Loucy (cell line): ENCODE measurements at regions not wholly inside any gene's neighbourhood (a gene's known extent, or its start where the extent isn't known, plus 50 kb on each side); places are given as distances from the start of the nearest gene placed in this dataset.
"Not testable (repeated sequence)": the region's sequence is repeated elsewhere in the genome, so short reads cannot be mapped to it uniquely, and the experiment has no call there.

Experiments used
- H2AFZ ChIP-seq: fragments of 200-600 bp; sonication (generic); 2 replicates; pipeline ENCODE4 v1.6.0; 2016; ENCODE audit warnings: antibody characterized with exemption, mild to moderate bottlenecking, low read length, moderate library complexity
- H3F3A ChIP-seq: fragments of 200-600 bp; 2 replicates; pipeline ENCODE4 v1.6.0; 2016; ENCODE audit warnings: antibody characterized with exemption, low read depth, mild to moderate bottlenecking
- H3K27me3 ChIP-seq: fragments of 200-600 bp; sonication (generic); 2 replicates; pipeline ENCODE4 v1.6.1; 2014; ENCODE audit warnings: low read length, mild to moderate bottlenecking; ENCODE audit not compliant: insufficient read depth, poor library complexity, severe bottlenecking
- H3K36me3 ChIP-seq: fragments of 200-600 bp; sonication (generic); 2 replicates; pipeline ENCODE4 v1.6.1; 2016; ENCODE audit warnings: low read length; ENCODE audit not compliant: insufficient read depth
- H3K4me1 ChIP-seq: fragments of 200-600 bp; sonication (generic); 2 replicates; pipeline ENCODE4 v1.5.1; 2014; ENCODE audit warnings: low read length, mild to moderate bottlenecking; ENCODE audit not compliant: insufficient read depth, poor library complexity, severe bottlenecking
- H3K4me2 ChIP-seq: fragments of 200-600 bp; sonication (generic); 2 replicates; pipeline ENCODE4 v1.6.0; 2014; ENCODE audit warnings: antibody characterized with exemption, low read length, low read depth, mild to moderate bottlenecking; ENCODE audit not compliant: poor library complexity, severe bottlenecking
- H3K4me3 ChIP-seq: fragments of 200-600 bp; sonication (generic); 2 replicates; pipeline ENCODE4 v1.5.1; 2014; ENCODE audit warnings: low read length, mild to moderate bottlenecking, mixed read lengths; ENCODE audit not compliant: poor library complexity, severe bottlenecking
- H3K79me2 ChIP-seq: fragments of 200-600 bp; sonication (generic); 2 replicates; pipeline ENCODE4 v1.6.1; 2014; ENCODE audit warnings: low read length; ENCODE audit not compliant: insufficient read depth
- H3K9ac ChIP-seq: fragments of 200-600 bp; sonication (generic); 2 replicates; pipeline ENCODE4 v1.6.0; 2014; ENCODE audit warnings: mild to moderate bottlenecking, low read depth, low read length, moderate library complexity; ENCODE audit not compliant: poor library complexity, severe bottlenecking
- H3K9me2 ChIP-seq: fragments of 200-600 bp; sonication (generic); replicated peaks from 2 replicates; pipeline ENCODE4 v1.6.1; 2016; ENCODE audit warnings: low read depth, low read length, mixed read lengths
- H3K9me3 ChIP-seq: fragments of 200-600 bp; sonication (generic); 2 replicates; pipeline ENCODE4 v1.6.1; 2014; ENCODE audit warnings: mild to moderate bottlenecking, antibody characterized with exemption, low read length, low read depth; ENCODE audit not compliant: insufficient read depth
- H4K20me1 ChIP-seq: fragments of 200-600 bp; sonication (generic); 2 replicates; pipeline ENCODE4 v1.6.0; 2014; ENCODE audit warnings: antibody characterized with exemption, low read length, mild to moderate bottlenecking; ENCODE audit not compliant: insufficient read depth, poor library complexity, severe bottlenecking
- EZH2phosphoT487 ChIP-seq: fragments of 200-600 bp; IDR thresholded peaks from 2 replicates; pipeline ENCODE4 v1.6.1; 2018; ENCODE audit warnings: antibody characterized with exemption, mild to moderate bottlenecking, moderate library complexity, borderline replicate concordance
- TF ChIP-seq, protein P1 (sequence below): fragments of 200-600 bp; sonication (generic); conservative IDR thresholded peaks from 2 replicates; pipeline ENCODE4 v1.5.1; 2014; ENCODE audit warnings: mild to moderate bottlenecking, antibody characterized with exemption, low read length

DNA sequence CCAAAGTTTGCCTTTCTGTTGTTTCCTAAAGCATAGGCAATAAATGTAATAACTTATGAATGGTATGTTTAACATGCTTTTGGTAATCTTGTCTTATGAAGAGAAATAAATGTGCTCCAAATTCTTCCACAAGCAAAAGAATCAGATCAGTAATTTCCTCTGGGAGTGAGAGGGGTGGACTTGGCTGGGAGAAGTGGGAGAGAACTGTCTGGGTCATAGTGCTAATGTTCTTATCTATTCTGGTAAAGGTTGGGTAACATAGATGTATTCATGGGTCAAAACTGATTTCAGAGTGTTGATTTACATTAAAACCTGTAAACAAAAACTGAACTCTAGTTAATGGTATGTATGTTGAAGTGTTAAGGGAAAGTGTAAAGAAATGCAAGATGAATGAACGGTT, 211.7 kb upstream of the IRS2 start:
- no peaks in the 10 kb centered on the region for H3K27me3 ChIP-seq
- no peak for TF ChIP-seq EZH2phosphoT487
- TF ChIP-seq, protein P1, sequence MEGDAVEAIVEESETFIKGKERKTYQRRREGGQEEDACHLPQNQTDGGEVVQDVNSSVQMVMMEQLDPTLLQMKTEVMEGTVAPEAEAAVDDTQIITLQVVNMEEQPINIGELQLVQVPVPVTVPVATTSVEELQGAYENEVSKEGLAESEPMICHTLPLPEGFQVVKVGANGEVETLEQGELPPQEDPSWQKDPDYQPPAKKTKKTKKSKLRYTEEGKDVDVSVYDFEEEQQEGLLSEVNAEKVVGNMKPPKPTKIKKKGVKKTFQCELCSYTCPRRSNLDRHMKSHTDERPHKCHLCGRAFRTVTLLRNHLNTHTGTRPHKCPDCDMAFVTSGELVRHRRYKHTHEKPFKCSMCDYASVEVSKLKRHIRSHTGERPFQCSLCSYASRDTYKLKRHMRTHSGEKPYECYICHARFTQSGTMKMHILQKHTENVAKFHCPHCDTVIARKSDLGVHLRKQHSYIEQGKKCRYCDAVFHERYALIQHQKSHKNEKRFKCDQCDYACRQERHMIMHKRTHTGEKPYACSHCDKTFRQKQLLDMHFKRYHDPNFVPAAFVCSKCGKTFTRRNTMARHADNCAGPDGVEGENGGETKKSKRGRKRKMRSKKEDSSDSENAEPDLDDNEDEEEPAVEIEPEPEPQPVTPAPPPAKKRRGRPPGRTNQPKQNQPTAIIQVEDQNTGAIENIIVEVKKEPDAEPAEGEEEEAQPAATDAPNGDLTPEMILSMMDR, result no peak
- no peaks in the 10 kb centered on the region for H3K9me3 ChIP-seq
- no peak overlapping the region for H3K4me2 ChIP-seq
- H3K9me2 ChIP-seq, result no peaks in the 10 kb centered on the region
- H3K36me3 ChIP-seq, result no peaks in the 10 kb centered on the region
- H3K4me1 ChIP-seq, result no peaks in the 10 kb centered on the region
- H3K4me3 ChIP-seq, result no peak overlapping the region
- no peaks in the 10 kb centered on the region for H3K79me2 ChIP-seq
- H3K9ac ChIP-seq, result no peak overlapping the region
- no peak overlapping the region for H2AFZ ChIP-seq
- no peaks in the 10 kb centered on the region for H4K20me1 ChIP-seq
- no peaks in the 10 kb centered on the region for H3F3A ChIP-seq

DNA sequence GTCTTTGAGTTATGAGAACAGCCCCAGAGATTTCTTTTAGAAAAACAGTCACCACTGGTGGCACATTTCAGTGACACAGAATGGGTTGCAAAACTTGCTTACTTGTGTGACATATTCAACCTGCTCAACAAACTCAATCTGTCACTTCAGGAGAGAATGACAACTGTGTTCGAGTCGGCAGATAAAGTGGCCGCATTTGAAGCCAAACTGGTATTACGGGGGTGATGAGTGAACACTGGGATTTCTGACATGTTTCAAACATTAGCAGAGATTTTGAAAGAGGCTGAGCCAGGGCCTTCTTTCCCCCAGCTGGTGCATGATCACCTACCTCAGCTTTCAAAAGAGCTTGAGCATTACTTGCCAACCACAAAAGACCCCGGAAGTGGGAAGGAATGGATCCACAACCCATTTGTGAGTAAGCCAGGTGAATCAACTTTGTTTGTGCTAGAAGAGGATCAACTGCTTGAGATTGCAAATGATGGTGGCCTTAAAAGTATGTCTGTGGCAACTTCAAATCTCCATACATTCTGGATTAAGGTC, 210.7 kb upstream of the IRS2 start:
- H3K4me2 ChIP-seq, H3K79me2 ChIP-seq, H3K9me3 ChIP-seq, H4K20me1 ChIP-seq, H2AFZ ChIP-seq, H3K27me3 ChIP-seq, H3F3A ChIP-seq, H3K36me3 ChIP-seq, H3K9me2 ChIP-seq, H3K9ac ChIP-seq, H3K4me1 ChIP-seq, H3K4me3 ChIP-seq: not testable (repeated sequence)

DNA sequence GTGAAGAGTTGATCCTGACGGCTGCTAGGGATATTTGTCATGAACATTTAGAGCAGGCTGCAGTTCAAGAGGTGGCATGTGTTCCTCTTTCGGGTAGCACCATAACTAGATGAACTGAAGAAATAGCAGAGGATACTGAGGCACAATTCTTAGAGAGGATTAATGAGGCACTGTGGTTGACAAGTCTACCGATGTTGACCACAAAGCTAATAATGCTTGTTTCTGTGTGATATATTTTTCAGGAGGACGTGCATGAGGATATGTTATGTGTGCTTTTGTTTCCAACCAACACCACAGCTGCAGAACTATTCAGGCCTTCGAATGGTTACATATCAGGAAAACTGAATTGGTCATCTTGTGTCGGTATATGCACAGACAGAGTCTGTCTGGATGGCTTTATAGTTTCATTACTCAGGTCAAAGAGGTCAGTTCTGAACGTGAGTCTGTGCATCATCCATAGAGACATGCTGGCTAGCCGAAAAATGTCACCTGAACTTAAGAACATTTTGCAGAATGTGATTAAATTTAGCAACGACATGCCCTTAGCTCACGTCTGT, 210.1 kb upstream of the IRS2 start:
- Histone ChIP-seq H2AFZ (no peak overlapping the region), H3K79me2 (no peaks in the 10 kb centered on the region), H4K20me1 (no peaks in the 10 kb centered on the region), H3K9me2 (no peaks in the 10 kb centered on the region), H3K4me2 (no peak overlapping the region), H3F3A (no peaks in the 10 kb centered on the region), H3K4me1 (no peaks in the 10 kb centered on the region), H3K36me3 (no peaks in the 10 kb centered on the region), H3K4me3 (no peak overlapping the region), H3K27me3 (no peaks in the 10 kb centered on the region), H3K9me3 (no peaks in the 10 kb centered on the region), H3K9ac (no peak overlapping the region)
- TF ChIP-seq, protein P1, result no peak
- TF ChIP-seq EZH2phosphoT487, result no peak

DNA sequence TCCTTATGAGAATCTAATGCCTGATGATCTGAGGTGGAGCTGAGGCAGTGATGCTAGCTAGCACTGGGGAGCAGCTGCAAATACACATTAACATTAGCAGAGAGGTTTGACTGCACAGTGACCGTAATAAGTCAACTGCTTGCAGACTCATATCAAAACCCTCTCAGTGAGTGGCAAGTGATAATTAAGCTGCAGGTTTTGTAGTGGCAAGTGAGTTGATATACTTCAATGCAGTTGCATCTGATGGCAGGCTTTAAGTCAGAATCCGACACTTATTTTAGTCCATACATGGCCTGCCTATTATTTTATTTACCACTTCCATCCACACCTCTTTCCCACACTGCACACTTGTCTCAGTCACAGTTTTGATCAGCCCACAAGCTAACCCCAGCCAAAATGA, 209.2 kb upstream of the IRS2 start:
- no peak overlapping the region for H3K4me3 ChIP-seq
- no peak overlapping the region for H3K4me2 ChIP-seq

More for the DNA sequence above, 209.2 kb upstream of the IRS2 start:
- no peaks in the 10 kb centered on the region for H3F3A ChIP-seq
- no peaks in the 10 kb centered on the region for H3K27me3 ChIP-seq
- no peaks in the 10 kb centered on the region for H3K9me3 ChIP-seq
- no peaks in the 10 kb centered on the region for H4K20me1 ChIP-seq
- H2AFZ ChIP-seq, result no peak overlapping the region
- H3K9me2 ChIP-seq, result no peaks in the 10 kb centered on the region
- H3K36me3 ChIP-seq, result no peaks in the 10 kb centered on the region
- no peaks in the 10 kb centered on the region for H3K79me2 ChIP-seq
- TF ChIP-seq EZH2phosphoT487, result no peak
- TF ChIP-seq, protein P1, result no peak
- H3K4me1 ChIP-seq, result no peaks in the 10 kb centered on the region
- no peak overlapping the region for H3K9ac ChIP-seq
